Neural cell (in vitro differentiated cells): ENCODE measurements at regions not wholly inside any gene's neighbourhood (a gene's known extent, or its start where the extent isn't known, plus 50 kb on each side); places are given as distances from the start of the nearest gene placed in this dataset.

Experiments used
- H2AFZ ChIP-seq: fragments of 200-600, 300-800 bp; sonication (generic), shearing (Covaris generic); 2 replicates; pipeline ENCODE4 v1.6.0; 2014; ENCODE audit warnings: low read depth, mild to moderate bottlenecking, antibody characterized with exemption, low read length, moderate library complexity
- H3F3A ChIP-seq: fragments of 200-600 bp; shearing (Covaris generic); 2 replicates; pipeline ENCODE4 v1.6.1; 2016; ENCODE audit warnings: mild to moderate bottlenecking, moderate library complexity, mixed read lengths, antibody characterized with exemption, low read length; ENCODE audit not compliant: insufficient read depth, poor library complexity, severe bottlenecking
- H3K27ac ChIP-seq: fragments of 200-600, 300-800 bp; sonication (generic), shearing (Covaris generic); 2 replicates; pipeline ENCODE4 v1.5.1; 2014; ENCODE audit warnings: mild to moderate bottlenecking, low read length, moderate library complexity
- H3K27me3 ChIP-seq: fragments of 300-800, 200-600 bp; sonication (generic), shearing (Covaris generic); 2 replicates; pipeline ENCODE4 v1.6.0; 2014; ENCODE audit warnings: mild to moderate bottlenecking, low read depth, low read length, moderate library complexity; ENCODE audit not compliant: insufficient read depth
- H3K36me3 ChIP-seq: fragments of 300-800, 200-600 bp; sonication (generic), shearing (Covaris generic); 2 replicates; pipeline ENCODE4 v1.5.1; 2014; ENCODE audit warnings: mild to moderate bottlenecking, antibody characterized with exemption, low read length, moderate library complexity; ENCODE audit not compliant: insufficient read depth
- H3K4me2 ChIP-seq: fragments of 300-800, 200-600 bp; sonication (generic), shearing (Covaris generic); 2 replicates; pipeline ENCODE4 v1.6.0; 2014; ENCODE audit warnings: mild to moderate bottlenecking, low read length
- H3K4me3 ChIP-seq: fragments of 300-800, 200-600 bp; sonication (generic), shearing (Covaris generic); 2 replicates; pipeline ENCODE4 v1.5.1; 2014; ENCODE audit warnings: mild to moderate bottlenecking, low read length, moderate library complexity
- H3K79me2 ChIP-seq: fragments of 200-600 bp; shearing (Covaris generic); replicated peaks from 2 replicates; pipeline ENCODE4 v1.6.0; 2014; ENCODE audit warnings: mild to moderate bottlenecking, low read length, moderate library complexity; ENCODE audit not compliant: insufficient read depth
- H3K9ac ChIP-seq: fragments of 300-800, 200-600 bp; sonication (generic), shearing (Covaris generic); 2 replicates; pipeline ENCODE4 v1.6.1; 2016; ENCODE audit warnings: mild to moderate bottlenecking, low read length, mixed read lengths
- H3K9me2 ChIP-seq: fragments of 200-600 bp; shearing (Covaris generic); 2 replicates; pipeline ENCODE4 v1.6.1; 2016; ENCODE audit warnings: mild to moderate bottlenecking, low read length, mixed read lengths; ENCODE audit not compliant: insufficient read depth
- H3K9me3 ChIP-seq: fragments of 200-600, 300-800 bp; sonication (generic), shearing (Covaris generic); 2 replicates; pipeline ENCODE4 v1.6.1; 2016; ENCODE audit warnings: mild to moderate bottlenecking, mixed run types, low read length, moderate library complexity, mixed read lengths
- H4K20me1 ChIP-seq: fragments of 200-600 bp; shearing (Covaris generic); 2 replicates; pipeline ENCODE4 v1.6.1; 2016; ENCODE audit warnings: mild to moderate bottlenecking, mixed run types; ENCODE audit not compliant: insufficient read depth
- EP300 ChIP-seq: fragments of 450-650 bp; conservative IDR thresholded peaks from 2 replicates; pipeline ENCODE4 v1.6.1; 2014; ENCODE audit warnings: antibody characterized with exemption, mild to moderate bottlenecking, moderate library complexity; ENCODE audit not compliant: poor library complexity, severe bottlenecking
- EZH2 ChIP-seq: fragments of 200-600, 300-800 bp; shearing (Covaris generic), sonication (generic); IDR thresholded peaks from 2 replicates; pipeline ENCODE4 v1.6.1; 2014; ENCODE audit warnings: antibody characterized with exemption, low read length, borderline replicate concordance, mild to moderate bottlenecking; ENCODE audit not compliant: insufficient read depth, poor library complexity, severe bottlenecking
- MXI1 ChIP-seq: fragments of 450-650 bp; conservative IDR thresholded peaks from 2 replicates; pipeline ENCODE4 v1.6.1; 2014; ENCODE audit warnings: antibody characterized with exemption, mild to moderate bottlenecking; ENCODE audit not compliant: poor library complexity, severe bottlenecking
- POLR2AphosphoS5 ChIP-seq: IDR thresholded peaks from 2 replicates; pipeline ENCODE4 v1.6.1; 2012
- RAD21 ChIP-seq: fragments of 450-650 bp; conservative IDR thresholded peaks from 2 replicates; pipeline ENCODE4 v1.6.1; 2014; ENCODE audit warnings: antibody characterized with exemption, mild to moderate bottlenecking, moderate library complexity
- SMC3 ChIP-seq: fragments of 450-650 bp; conservative IDR thresholded peaks from 2 replicates; pipeline ENCODE4 v1.6.1; 2014; ENCODE audit warnings: antibody characterized with exemption, mild to moderate bottlenecking, moderate library complexity; ENCODE audit not compliant: poor library complexity
- TAF1 ChIP-seq: IDR thresholded peaks from 2 replicates; pipeline ENCODE4 v1.6.1; 2012; ENCODE audit warnings: low read depth
- TF ChIP-seq, protein P1 (sequence below): IDR thresholded peaks from 2 replicates; pipeline ENCODE4 v1.6.1; 2012; ENCODE audit warnings: borderline replicate concordance
- TF ChIP-seq, protein P2 (sequence below): fragments of 450-650 bp; IDR thresholded peaks from 2 replicates; pipeline ENCODE4 v1.5.1; 2014; ENCODE audit warnings: antibody characterized with exemption, mild to moderate bottlenecking, moderate library complexity; ENCODE audit not compliant: poor library complexity, severe bottlenecking

GRCh38 chr15:96197721-96198120 is 132.8 kb upstream of the NR2F2 start:
- no peak overlapping the region for H3K9ac ChIP-seq
- H3K27me3 ChIP-seq, result no peaks in the 10 kb centered on the region
- TF ChIP-seq EZH2 (no peak), TAF1 (no peak), RAD21 (no peak), MXI1 (no peak)
- TF ChIP-seq, protein P1, sequence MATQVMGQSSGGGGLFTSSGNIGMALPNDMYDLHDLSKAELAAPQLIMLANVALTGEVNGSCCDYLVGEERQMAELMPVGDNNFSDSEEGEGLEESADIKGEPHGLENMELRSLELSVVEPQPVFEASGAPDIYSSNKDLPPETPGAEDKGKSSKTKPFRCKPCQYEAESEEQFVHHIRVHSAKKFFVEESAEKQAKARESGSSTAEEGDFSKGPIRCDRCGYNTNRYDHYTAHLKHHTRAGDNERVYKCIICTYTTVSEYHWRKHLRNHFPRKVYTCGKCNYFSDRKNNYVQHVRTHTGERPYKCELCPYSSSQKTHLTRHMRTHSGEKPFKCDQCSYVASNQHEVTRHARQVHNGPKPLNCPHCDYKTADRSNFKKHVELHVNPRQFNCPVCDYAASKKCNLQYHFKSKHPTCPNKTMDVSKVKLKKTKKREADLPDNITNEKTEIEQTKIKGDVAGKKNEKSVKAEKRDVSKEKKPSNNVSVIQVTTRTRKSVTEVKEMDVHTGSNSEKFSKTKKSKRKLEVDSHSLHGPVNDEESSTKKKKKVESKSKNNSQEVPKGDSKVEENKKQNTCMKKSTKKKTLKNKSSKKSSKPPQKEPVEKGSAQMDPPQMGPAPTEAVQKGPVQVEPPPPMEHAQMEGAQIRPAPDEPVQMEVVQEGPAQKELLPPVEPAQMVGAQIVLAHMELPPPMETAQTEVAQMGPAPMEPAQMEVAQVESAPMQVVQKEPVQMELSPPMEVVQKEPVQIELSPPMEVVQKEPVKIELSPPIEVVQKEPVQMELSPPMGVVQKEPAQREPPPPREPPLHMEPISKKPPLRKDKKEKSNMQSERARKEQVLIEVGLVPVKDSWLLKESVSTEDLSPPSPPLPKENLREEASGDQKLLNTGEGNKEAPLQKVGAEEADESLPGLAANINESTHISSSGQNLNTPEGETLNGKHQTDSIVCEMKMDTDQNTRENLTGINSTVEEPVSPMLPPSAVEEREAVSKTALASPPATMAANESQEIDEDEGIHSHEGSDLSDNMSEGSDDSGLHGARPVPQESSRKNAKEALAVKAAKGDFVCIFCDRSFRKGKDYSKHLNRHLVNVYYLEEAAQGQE, result no peak
- TF ChIP-seq, protein P2, sequence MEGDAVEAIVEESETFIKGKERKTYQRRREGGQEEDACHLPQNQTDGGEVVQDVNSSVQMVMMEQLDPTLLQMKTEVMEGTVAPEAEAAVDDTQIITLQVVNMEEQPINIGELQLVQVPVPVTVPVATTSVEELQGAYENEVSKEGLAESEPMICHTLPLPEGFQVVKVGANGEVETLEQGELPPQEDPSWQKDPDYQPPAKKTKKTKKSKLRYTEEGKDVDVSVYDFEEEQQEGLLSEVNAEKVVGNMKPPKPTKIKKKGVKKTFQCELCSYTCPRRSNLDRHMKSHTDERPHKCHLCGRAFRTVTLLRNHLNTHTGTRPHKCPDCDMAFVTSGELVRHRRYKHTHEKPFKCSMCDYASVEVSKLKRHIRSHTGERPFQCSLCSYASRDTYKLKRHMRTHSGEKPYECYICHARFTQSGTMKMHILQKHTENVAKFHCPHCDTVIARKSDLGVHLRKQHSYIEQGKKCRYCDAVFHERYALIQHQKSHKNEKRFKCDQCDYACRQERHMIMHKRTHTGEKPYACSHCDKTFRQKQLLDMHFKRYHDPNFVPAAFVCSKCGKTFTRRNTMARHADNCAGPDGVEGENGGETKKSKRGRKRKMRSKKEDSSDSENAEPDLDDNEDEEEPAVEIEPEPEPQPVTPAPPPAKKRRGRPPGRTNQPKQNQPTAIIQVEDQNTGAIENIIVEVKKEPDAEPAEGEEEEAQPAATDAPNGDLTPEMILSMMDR, result no peak
- H3K79me2 ChIP-seq, result no peaks in the 10 kb centered on the region
- H3K4me2 ChIP-seq, result no peak overlapping the region
- H4K20me1 ChIP-seq, result no peaks in the 10 kb centered on the region
- no peaks in the 10 kb centered on the region for H3F3A ChIP-seq
- H3K27ac ChIP-seq, result no peak overlapping the region
- no peaks in the 10 kb centered on the region for H3K9me3 ChIP-seq
- H2AFZ ChIP-seq, result no peak overlapping the region
- H3K9me2 ChIP-seq, result no peaks in the 10 kb centered on the region
- no peak overlapping the region for H3K4me3 ChIP-seq
- H3K36me3 ChIP-seq, result no peaks in the 10 kb centered on the region

GRCh38 chr15:96199111-96199510 is 131.4 kb upstream of the NR2F2 start:
- no peak overlapping the region for H3K4me2 ChIP-seq
- no peaks in the 10 kb centered on the region for H3K9me2 ChIP-seq
- no peak overlapping the region for H2AFZ ChIP-seq
- no peak overlapping the region for H3K9ac ChIP-seq
- no peaks in the 10 kb centered on the region for H3K36me3 ChIP-seq
- TF ChIP-seq TAF1 (no peak), EP300 (no peak)
- H3K4me3 ChIP-seq, result no peak overlapping the region
- H4K20me1 ChIP-seq, result no peaks in the 10 kb centered on the region
- H3K9me3 ChIP-seq, result no peaks in the 10 kb centered on the region
- H3K27me3 ChIP-seq, result no peaks in the 10 kb centered on the region
- no peaks in the 10 kb centered on the region for H3F3A ChIP-seq
- no peak overlapping the region for H3K27ac ChIP-seq
- H3K79me2 ChIP-seq, result no peaks in the 10 kb centered on the region

- H3K4me2 ChIP-seq, result no peak overlapping the region
- TF ChIP-seq SMC3 (no peak), TAF1 (no peak), EZH2 (no peak), EP300 (no peak), POLR2AphosphoS5 (no peak), MXI1 (no peak), RAD21 (no peak)
- TF ChIP-seq, protein P2, result no peak
- TF ChIP-seq, protein P1, result no peak
- H3K27me3 ChIP-seq, result no peaks in the 10 kb centered on the region
- H3K9me3 ChIP-seq, result no peaks in the 10 kb centered on the region
- no peak overlapping the region for H3K9ac ChIP-seq
- H3K36me3 ChIP-seq, result no peaks in the 10 kb centered on the region
- no peaks in the 10 kb centered on the region for H3K9me2 ChIP-seq
- no peaks in the 10 kb centered on the region for H3K79me2 ChIP-seq
- no peak overlapping the region for H3K27ac ChIP-seq
- no peaks in the 10 kb centered on the region for H3F3A ChIP-seq
- no peak overlapping the region for H2AFZ ChIP-seq
- H4K20me1 ChIP-seq, result no peaks in the 10 kb centered on the region
- H3K4me3 ChIP-seq, result no peak overlapping the region
Measured at GRCh38 chr15:96200357-96200967, 130.0 kb upstream of the NR2F2 start.
